GM13977 (cell line): ENCODE measurements at regions not wholly inside any gene's neighbourhood (a gene's known extent, or its start where the extent isn't known, plus 50 kb on each side); places are given as distances from the start of the nearest gene placed in this dataset.

ENCODE experiments used
- DNase-seq: peaks from one replicate; pipeline ENCODE4 v3.0.0; 2012; ENCODE audit warnings: low spot score
- in situ Hi-C: fragments of 300-500 bp; cut with MboI; formaldehyde crosslinking; loops from one replicate; pipeline ENCODE4 v1.12.0; 2022; ENCODE audit warnings: low sequenced_read_pairs, low pct_unique_long_range_greater_than_20kb, mixed read lengths, inconsistent platforms; ENCODE audit not compliant: unreplicated experiment
- TF ChIP-seq, protein P1 (sequence below): IDR thresholded peaks from 2 replicates; pipeline ENCODE4 v1.5.1; 2012; ENCODE audit warnings: mild to moderate bottlenecking, control low read depth; ENCODE audit not compliant: insufficient read depth; ENCODE audit errors: extremely low read depth, missing control alignments

DNA sequence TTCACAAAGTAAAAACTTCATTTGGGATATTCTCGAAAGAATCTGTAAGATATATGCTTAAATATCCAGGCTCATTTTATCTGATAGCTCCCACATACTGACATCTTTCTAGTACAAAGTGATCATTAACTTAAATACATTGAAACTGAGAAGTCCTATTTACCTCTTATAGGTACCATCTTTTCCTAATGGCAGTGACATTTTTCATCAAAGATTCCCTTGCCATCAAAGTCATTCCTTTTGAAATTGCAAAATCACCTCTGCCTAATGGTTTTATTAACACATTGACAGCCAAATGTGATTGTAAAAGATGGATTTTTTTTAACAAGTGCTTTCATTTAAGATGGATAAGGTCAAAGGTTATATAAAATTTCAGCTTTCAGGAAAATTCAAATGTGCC is 346.6 kb downstream of the MFSD1 start:
- in situ Hi-C loops, result no loop called here
- DNase-seq, result no peak
- TF ChIP-seq, protein P1, sequence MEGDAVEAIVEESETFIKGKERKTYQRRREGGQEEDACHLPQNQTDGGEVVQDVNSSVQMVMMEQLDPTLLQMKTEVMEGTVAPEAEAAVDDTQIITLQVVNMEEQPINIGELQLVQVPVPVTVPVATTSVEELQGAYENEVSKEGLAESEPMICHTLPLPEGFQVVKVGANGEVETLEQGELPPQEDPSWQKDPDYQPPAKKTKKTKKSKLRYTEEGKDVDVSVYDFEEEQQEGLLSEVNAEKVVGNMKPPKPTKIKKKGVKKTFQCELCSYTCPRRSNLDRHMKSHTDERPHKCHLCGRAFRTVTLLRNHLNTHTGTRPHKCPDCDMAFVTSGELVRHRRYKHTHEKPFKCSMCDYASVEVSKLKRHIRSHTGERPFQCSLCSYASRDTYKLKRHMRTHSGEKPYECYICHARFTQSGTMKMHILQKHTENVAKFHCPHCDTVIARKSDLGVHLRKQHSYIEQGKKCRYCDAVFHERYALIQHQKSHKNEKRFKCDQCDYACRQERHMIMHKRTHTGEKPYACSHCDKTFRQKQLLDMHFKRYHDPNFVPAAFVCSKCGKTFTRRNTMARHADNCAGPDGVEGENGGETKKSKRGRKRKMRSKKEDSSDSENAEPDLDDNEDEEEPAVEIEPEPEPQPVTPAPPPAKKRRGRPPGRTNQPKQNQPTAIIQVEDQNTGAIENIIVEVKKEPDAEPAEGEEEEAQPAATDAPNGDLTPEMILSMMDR, result no peak

DNA sequence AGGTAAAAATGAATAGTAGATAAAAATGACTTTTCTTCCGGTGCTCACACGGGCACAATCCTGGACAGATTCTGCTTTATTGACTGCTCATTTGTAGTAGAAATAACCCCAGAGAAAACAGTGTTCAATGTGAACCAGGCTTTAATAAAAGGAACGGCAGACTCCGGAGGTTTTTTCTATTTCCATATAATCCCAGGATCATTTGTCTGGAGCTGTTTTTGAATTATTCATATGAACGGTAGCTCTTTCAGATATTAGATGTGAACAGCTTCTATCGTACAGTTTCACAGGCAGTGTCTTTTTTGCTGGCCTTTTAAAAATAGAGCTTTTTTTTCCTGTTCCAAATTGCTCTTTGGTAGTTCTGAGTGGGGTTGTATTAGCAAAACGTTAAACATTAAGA is 347.3 kb downstream of the MFSD1 start:
- in situ Hi-C loops, result no loop called here
- DNase-seq, result no peak
- TF ChIP-seq, protein P1, result no peak

DNA sequence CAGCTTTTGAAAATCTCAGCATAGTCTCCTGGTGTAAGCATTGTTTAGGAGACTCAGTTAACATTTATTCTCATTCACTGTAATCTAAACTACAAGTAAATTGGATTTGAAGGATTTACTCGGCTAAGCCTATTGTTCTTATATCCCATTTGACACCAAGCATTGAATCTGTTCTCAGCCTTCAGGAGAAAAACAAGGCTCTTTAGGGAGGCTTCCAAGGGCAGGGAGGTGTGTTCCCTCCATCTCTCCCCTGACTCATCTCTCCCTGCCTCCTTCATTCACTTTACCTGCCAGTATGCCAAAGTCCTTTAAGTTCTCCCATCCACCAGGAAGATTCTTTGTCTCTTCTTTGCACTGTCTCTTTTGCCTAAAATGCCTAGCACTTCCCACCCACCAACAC is 347.8 kb downstream of the MFSD1 start:
- TF ChIP-seq, protein P1, result no peak
- DNase-seq, result no peak
- in situ Hi-C loops, result no loop called here

DNA sequence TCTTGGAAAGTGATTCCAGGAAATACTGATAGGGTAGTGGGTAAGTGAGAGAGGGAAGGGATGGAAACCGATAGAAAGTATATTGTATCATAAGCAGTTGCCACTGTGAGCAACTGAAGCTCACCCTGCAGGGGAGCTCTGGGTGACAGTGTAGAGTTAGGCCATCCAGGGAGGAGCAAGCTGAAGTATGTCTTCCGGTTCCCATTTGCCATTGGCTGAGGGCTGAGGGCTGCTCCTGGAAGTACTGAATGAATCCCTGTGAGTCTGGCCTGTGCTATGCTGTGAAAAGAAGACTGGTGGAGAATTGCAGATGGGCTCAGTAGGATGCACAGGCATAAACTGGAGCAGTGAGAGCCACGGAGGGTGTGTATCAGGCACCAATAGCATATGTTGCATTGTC is 348.3 kb downstream of the MFSD1 start:
- in situ Hi-C loops, result no loop called here
- TF ChIP-seq, protein P1, result no peak
- DNase-seq, result no peak

DNA sequence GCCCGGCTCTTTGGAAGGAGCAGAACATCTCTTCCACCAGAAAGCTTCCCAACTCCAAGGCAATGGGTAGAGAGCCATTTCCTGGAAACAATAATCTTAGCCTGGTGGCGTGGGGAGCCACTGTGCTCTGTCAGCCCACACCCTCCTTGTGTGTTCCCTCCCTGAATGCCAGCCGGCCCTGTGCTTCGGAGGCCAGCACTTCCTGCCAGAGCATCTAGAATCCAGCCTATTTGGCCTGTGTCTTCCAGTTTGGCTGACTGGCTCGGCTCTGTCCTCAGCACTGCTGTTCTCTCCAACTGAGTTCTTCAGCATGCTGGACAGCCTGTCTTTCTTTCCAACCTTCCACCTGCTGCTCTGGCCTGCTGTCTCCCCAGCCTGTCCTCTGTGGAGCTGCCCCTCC is 349.3 kb downstream of the MFSD1 start:
- in situ Hi-C loops, result no loop called here
- TF ChIP-seq, protein P1, result no peak
- no peak for DNase-seq

DNA sequence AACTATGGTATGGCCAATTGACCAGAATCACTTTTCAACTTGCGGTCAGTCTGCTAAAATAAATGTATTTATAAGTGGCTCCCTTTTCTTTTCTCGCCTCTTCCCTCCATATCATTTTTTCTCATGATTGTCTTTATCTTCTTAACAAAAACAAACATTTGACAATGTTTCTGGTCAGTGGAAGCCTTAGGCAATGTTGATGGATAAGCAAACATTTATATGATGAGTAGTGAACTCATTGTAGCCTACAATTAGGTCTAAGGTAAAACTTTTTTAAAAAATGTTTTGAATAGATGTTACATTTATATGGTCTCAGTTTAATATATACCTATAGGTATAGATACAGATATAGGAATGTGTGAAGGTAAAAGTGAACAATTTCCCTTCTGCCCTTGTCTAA is 355.4 kb downstream of the MFSD1 start:
- in situ Hi-C loops, result no loop called here
- no peak for DNase-seq
- TF ChIP-seq, protein P1, result no peak

DNA sequence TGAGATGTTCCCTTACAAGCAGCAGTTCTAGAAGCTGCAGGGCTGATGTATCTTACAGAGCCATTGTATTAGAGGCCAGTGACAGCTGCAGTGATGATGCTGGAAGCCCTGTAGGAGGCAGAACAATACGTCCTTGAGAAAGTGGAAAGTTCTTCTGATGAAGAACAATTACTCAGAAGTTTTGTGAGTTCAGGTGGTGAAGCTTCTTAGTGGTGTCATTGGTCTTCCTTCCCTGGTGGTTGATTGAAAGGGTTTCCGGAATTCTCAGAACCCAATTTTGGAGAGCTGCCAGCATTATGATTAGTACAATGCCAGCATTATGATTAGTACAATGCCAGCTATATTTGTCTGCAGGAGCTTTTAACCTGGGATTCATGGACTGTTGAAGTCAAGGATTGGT is 356.4 kb downstream of the MFSD1 start:
- in situ Hi-C loops, result no loop called here
- no peak for DNase-seq
- TF ChIP-seq, protein P1, result no peak
